ENCODE measurements at regions not wholly inside any gene's neighbourhood (a gene's known extent, or its start where the extent isn't known, plus 50 kb on each side); places are given as distances from the start of the nearest gene placed in this dataset.

GRCh38 chr4:26171941-26172340 is 148.9 kb upstream of the RBPJ start:
- H3K27ac ChIP-seq (ENCODE audit: low read length), result no peak overlapping the region
- WGBS (ENCODE audit: insufficient coverage), result 88% methylated on average over 9 of the region's 9 CpGs
- H3K27me3 Mint-ChIP-seq (ENCODE audit: low read depth in 2 of 2), result peaks cover 14 to 29% of the 10 kb centered on the region in 2 donors
- H3K4me3 ChIP-seq (ENCODE audit: low read length), result no peak overlapping the region
- no peaks in the 10 kb centered on the region for H3K36me3 Mint-ChIP-seq
- H3K4me1 Mint-ChIP-seq, result no peaks in the 10 kb centered on the region
- no peak overlapping the region for H3K27ac Mint-ChIP-seq
- H3K9me3 Mint-ChIP-seq, result no peaks in the 10 kb centered on the region
- intact Hi-C loops (cut with micrococcal nuclease), result no loop called here
- H3K36me3 ChIP-seq (ENCODE audit: control insufficient read depth, insufficient read depth, low read length), result no peaks in the 10 kb centered on the region
- no peaks in the 10 kb centered on the region for H3K27me3 ChIP-seq (ENCODE audit: control insufficient read depth, insufficient read depth, low read length)
- no peak overlapping the region for H3K4me3 Mint-ChIP-seq
- DNase-seq (no peak), ATAC-seq (no peak)
- H3K4me1 ChIP-seq (ENCODE audit: control insufficient read depth, insufficient read depth, low read length), result no peaks in the 10 kb centered on the region
- no peak for TF ChIP-seq CTCF (IDR thresholded peaks at IDR 0.05)
- no peaks in the 10 kb centered on the region for H3K9me3 ChIP-seq (ENCODE audit: control insufficient read depth, insufficient read depth, low read length)

- H3K4me1 Mint-ChIP-seq, result no peaks in the 10 kb centered on the region
- H3K4me1 ChIP-seq (ENCODE audit: control insufficient read depth, insufficient read depth, low read length), result no peaks in the 10 kb centered on the region
- H3K27ac Mint-ChIP-seq, result no peak overlapping the region
- H3K27me3 ChIP-seq (ENCODE audit: control insufficient read depth, insufficient read depth, low read length), result no peaks in the 10 kb centered on the region
- H3K27me3 Mint-ChIP-seq (ENCODE audit: low read depth in 2 of 2), result peaks cover 18 to 29% of the 10 kb centered on the region in 2 donors
- ATAC-seq (no peak), DNase-seq (no peak)
- no peak overlapping the region for H3K4me3 Mint-ChIP-seq
- H3K4me3 ChIP-seq (ENCODE audit: low read length), result no peak overlapping the region
- H3K9me3 ChIP-seq (ENCODE audit: control insufficient read depth, insufficient read depth, low read length), result no peaks in the 10 kb centered on the region
- intact Hi-C loops (cut with micrococcal nuclease), result no loop called here
- no peaks in the 10 kb centered on the region for H3K9me3 Mint-ChIP-seq
- no peak overlapping the region for H3K27ac ChIP-seq (ENCODE audit: low read length)
- H3K36me3 ChIP-seq (ENCODE audit: control insufficient read depth, insufficient read depth, low read length), result no peaks in the 10 kb centered on the region
- WGBS (ENCODE audit: insufficient coverage), result 87% methylated on average over 7 of the region's 7 CpGs
- no peak for TF ChIP-seq CTCF (IDR thresholded peaks at IDR 0.05)
- H3K36me3 Mint-ChIP-seq, result no peaks in the 10 kb centered on the region
Measured at GRCh38 chr4:26173619-26174018, 147.2 kb upstream of the RBPJ start.

GRCh38 chr4:26174027-26174426 is 146.8 kb upstream of the RBPJ start:
- H3K9me3 Mint-ChIP-seq, result no peaks in the 10 kb centered on the region
- no peaks in the 10 kb centered on the region for H3K4me1 ChIP-seq (ENCODE audit: control insufficient read depth, insufficient read depth, low read length)
- no peak overlapping the region for H3K4me3 ChIP-seq (ENCODE audit: low read length)
- H3K9me3 ChIP-seq (ENCODE audit: control insufficient read depth, insufficient read depth, low read length), result no peaks in the 10 kb centered on the region
- no peak overlapping the region for H3K27ac ChIP-seq (ENCODE audit: low read length)
- H3K36me3 ChIP-seq (ENCODE audit: control insufficient read depth, insufficient read depth, low read length), result no peaks in the 10 kb centered on the region
- no peaks in the 10 kb centered on the region for H3K4me1 Mint-ChIP-seq
- WGBS (ENCODE audit: insufficient coverage), result 64% methylated on average over 9 of the region's 9 CpGs
- no peaks in the 10 kb centered on the region for H3K27me3 ChIP-seq (ENCODE audit: control insufficient read depth, insufficient read depth, low read length)
- no peak overlapping the region for H3K27ac Mint-ChIP-seq
- DNase-seq (no peak), ATAC-seq (no peak)
- intact Hi-C loops (cut with micrococcal nuclease), result no loop called here
- TF ChIP-seq CTCF (IDR thresholded peaks at IDR 0.05), result no peak
- peaks cover 18 to 29% of the 10 kb centered on the region in 2 donors for H3K27me3 Mint-ChIP-seq (ENCODE audit: low read depth in 2 of 2)
- no peak overlapping the region for H3K4me3 Mint-ChIP-seq
- H3K36me3 Mint-ChIP-seq, result no peaks in the 10 kb centered on the region

- Mint-ChIP-seq H3K27ac (no peak overlapping the region), H3K27me3 (ENCODE audit: low read depth in 2 of 2) (peaks cover 18 to 29% of the 10 kb centered on the region in 2 donors), H3K4me1 (no peaks in the 10 kb centered on the region), H3K4me3 (no peak overlapping the region), H3K36me3 (no peaks in the 10 kb centered on the region), H3K9me3 (no peaks in the 10 kb centered on the region)
- ATAC-seq (peak in 2 of 3 donors; percentile 21 to 49), DNase-seq (peak in 1 of 2 donors; percentile 65)
- no peak overlapping the region for H3K4me3 ChIP-seq (ENCODE audit: low read length)
- no peaks in the 10 kb centered on the region for H3K36me3 ChIP-seq (ENCODE audit: control insufficient read depth, insufficient read depth, low read length)
- 70% methylated on average over 12 of the region's 13 CpGs for WGBS (ENCODE audit: insufficient coverage)
- intact Hi-C loops (cut with micrococcal nuclease), result no loop called here
- H3K9me3 ChIP-seq (ENCODE audit: control insufficient read depth, insufficient read depth, low read length), result no peaks in the 10 kb centered on the region
- no peak for TF ChIP-seq CTCF (IDR thresholded peaks at IDR 0.05)
- no peak overlapping the region for H3K27ac ChIP-seq (ENCODE audit: low read length)
- H3K4me1 ChIP-seq (ENCODE audit: control insufficient read depth, insufficient read depth, low read length), result no peaks in the 10 kb centered on the region
- no peaks in the 10 kb centered on the region for H3K27me3 ChIP-seq (ENCODE audit: control insufficient read depth, insufficient read depth, low read length)
Measured at GRCh38 chr4:26175006-26175786, 145.6 kb upstream of the RBPJ start.

Data from natural killer cell (primary cell).